Right lobe of liver (tissue), 6 donors: ENCODE measurements at regions not wholly inside any gene's neighbourhood (a gene's known extent, or its start where the extent isn't known, plus 50 kb on each side); places are given as distances from the start of the nearest gene placed in this dataset.

Experiments used
- ATAC-seq, 4 donors: fragments of 200-7000 bp; cut with Tn5 transposase; one replicate each; pipeline ENCODE4 v1.9.1; 2020; ENCODE audit warnings: mild to moderate bottlenecking in 4 of 4, moderate library complexity in 4 of 4
- DNase-seq, 3 donors: peaks; one replicate each; pipeline ENCODE4 v3.0.0-alpha.2; 2020
- H3K27ac ChIP-seq, 3 donors: fragments of 200-600 bp; one replicate each; pipeline ENCODE4 v1.8.0; 2022
- H3K27me3 ChIP-seq, 2 donors: fragments of 200-600 bp; one replicate each; pipeline ENCODE4 v1.8.0; 2022
- H3K36me3 ChIP-seq, 4 donors: fragments of 200-600 bp; sonication (generic) in 1 of 4; one replicate each; pipeline versions ENCODE4 v1.5.1 to v1.8.0; 2017 to 2022; ENCODE audit warnings: control low read depth in 1 of 4
- H3K4me1 ChIP-seq, 4 donors: fragments of 200-600 bp; sonication (generic) in 1 of 4; one replicate each; pipeline versions ENCODE4 v1.5.1 to v1.8.0; 2017 to 2022; ENCODE audit warnings: control low read depth in 1 of 4
- H3K4me3 ChIP-seq, 3 donors: fragments of 200-600 bp; one replicate each; pipeline ENCODE4 v1.8.0; 2022
- H3K9me3 ChIP-seq, 4 donors: fragments of 200-600 bp; sonication (generic) in 1 of 4; one replicate each; pipeline versions ENCODE4 v1.5.1 to v1.8.0; 2017 to 2022; ENCODE audit warnings: control low read depth in 1 of 4
- CTCF ChIP-seq, 4 donors: fragments of 200-600 bp in 3 of 4; fragments of 450-650 bp in 1 of 4; IDR thresholded peaks; one replicate each; pipeline versions ENCODE4 v1.5.1 to v1.8.0; 2016 to 2022; ENCODE audit warnings: antibody characterized with exemption in 4 of 4, mild to moderate bottlenecking in 2 of 4
- POLR2A ChIP-seq: fragments of 450-650 bp; IDR thresholded peaks from one replicate; pipeline ENCODE4 v1.6.1; 2017; ENCODE audit warnings: antibody characterized with exemption, mild to moderate bottlenecking
- WGBS: methylation state at CpG from one replicate; pipeline ENCODE4 v1.1.6; 2018; ENCODE audit warnings: low coverage, low lambda C conversion rate; ENCODE audit not compliant: insufficient coverage; ENCODE audit errors: missing lambda C conversion rate; 5-methylcytosine and 5-hydroxymethylcytosine counted together
- intact Hi-C, 2 donors: fragments of 100-400 bp; cut with DNase I; formaldehyde crosslinking; loops; one replicate each; pipeline versions ENCODE4 v1.11.2 to v1.14.1; 2022
- donor health status: DM: no; HTN: yes; CAD: no.
- donor health status: DM: no; HTN: no; CAD: no.
- donor health status: DM: no; HTN: no; CAD: no.
- donor health status: DM: no; HTN: yes; CAD: no.
- donor health status: DM: no; HTN: yes; CAD: no.

- intact Hi-C loops: no loop called here
- TF ChIP-seq CTCF (IDR thresholded peaks at IDR 0.05) (no peak), POLR2A (no peak)
- Histone ChIP-seq H3K4me3 (no peak overlapping the region), H3K27ac (no peak overlapping the region), H3K36me3 (no peaks in the 10 kb centered on the region), H3K4me1 (peaks cover 0 to 2% (median 0%) of the 10 kb centered on the region in 4 donors), H3K27me3 (no peaks in the 10 kb centered on the region), H3K9me3 (no peaks in the 10 kb centered on the region)
- ATAC-seq: no peak
- no peak for DNase-seq
- WGBS: 64% methylated on average over 3 of the region's 3 CpGs
These were observed 72.6 kb upstream of the MC3R start for GRCh38 chr20:56175884-56176283.

- Histone ChIP-seq H3K4me3 (no peak overlapping the region), H3K27me3 (no peaks in the 10 kb centered on the region), H3K9me3 (no peaks in the 10 kb centered on the region), H3K27ac (no peak overlapping the region), H3K4me1 (no peaks in the 10 kb centered on the region), H3K36me3 (no peaks in the 10 kb centered on the region)
- 62% methylated on average over 6 of the region's 6 CpGs for WGBS
- intact Hi-C loops: no loop called here
- DNase-seq (no peak), ATAC-seq (no peak)
- TF ChIP-seq POLR2A: no peak
- TF ChIP-seq CTCF (IDR thresholded peaks at IDR 0.05): no peak
These were observed 70.3 kb upstream of the MC3R start for GRCh38 chr20:56178219-56178618.

- no peak overlapping the region for H3K27ac ChIP-seq
- DNase-seq (no peak), ATAC-seq (no peak)
- no peak for TF ChIP-seq CTCF (IDR thresholded peaks at IDR 0.05)
- TF ChIP-seq POLR2A: no peak
- no peaks in the 10 kb centered on the region for H3K9me3 ChIP-seq
- no peak overlapping the region for H3K4me3 ChIP-seq
- no peaks in the 10 kb centered on the region for H3K4me1 ChIP-seq
- H3K36me3 ChIP-seq: no peaks in the 10 kb centered on the region
- H3K27me3 ChIP-seq: no peaks in the 10 kb centered on the region
- intact Hi-C loops: no loop called here
- WGBS: 43% methylated on average over 3 of the region's 4 CpGs
These were observed 69.5 kb upstream of the MC3R start for GRCh38 chr20:56179051-56179450.

- ATAC-seq (no peak), DNase-seq (no peak)
- no peaks in the 10 kb centered on the region for H3K36me3 ChIP-seq
- 57% methylated on average over 1 of the region's 1 CpG for WGBS
- no peaks in the 10 kb centered on the region for H3K9me3 ChIP-seq
- H3K27ac ChIP-seq: no peak overlapping the region
- H3K4me3 ChIP-seq: no peak overlapping the region
- H3K4me1 ChIP-seq: no peaks in the 10 kb centered on the region
- intact Hi-C loops: no loop called here
- no peak for TF ChIP-seq POLR2A
- TF ChIP-seq CTCF (IDR thresholded peaks at IDR 0.05): peak; percentile 30 to 53 (median 42)
- H3K27me3 ChIP-seq: no peaks in the 10 kb centered on the region
These were observed 66.9 kb upstream of the MC3R start for GRCh38 chr20:56181583-56181982.

- TF ChIP-seq POLR2A (no peak), CTCF (IDR thresholded peaks at IDR 0.05) (peak; percentile 11 to 30 (median 21))
- DNase-seq: no peak
- no peaks in the 10 kb centered on the region for H3K4me1 ChIP-seq
- peak in 1 of 4 donors; percentile 28 for ATAC-seq
- 24% methylated on average over 7 of the region's 7 CpGs for WGBS
- no peaks in the 10 kb centered on the region for H3K9me3 ChIP-seq
- no peaks in the 10 kb centered on the region for H3K36me3 ChIP-seq
- intact Hi-C loops: no loop called here
- no peaks in the 10 kb centered on the region for H3K27me3 ChIP-seq
- no peak overlapping the region for H3K27ac ChIP-seq
- H3K4me3 ChIP-seq: no peak overlapping the region
These were observed 60.9 kb upstream of the MC3R start for GRCh38 chr20:56187534-56188165.
